ENCODE measurements at regions not wholly inside any gene's neighbourhood (a gene's known extent, or its start where the extent isn't known, plus 50 kb on each side); places are given as distances from the start of the nearest gene placed in this dataset.

GRCh38 chr2:226631187-226631586, 168.4 kb downstream of the IRS1 start:
- Histone ChIP-seq H3K79me2 (no peaks in the 10 kb centered on the region), H3K4me3 (ENCODE audit: low read depth, low read length) (no peak overlapping the region), H3K36me3 (ENCODE audit: control insufficient read depth, insufficient read depth, low read length) (no peaks in the 10 kb centered on the region), H3K9ac (no peak overlapping the region), H3K27ac (no peak overlapping the region), H3K9me3 (ENCODE audit: control insufficient read depth, low read length) (no peaks in the 10 kb centered on the region), H3K27me3 (ENCODE audit: control insufficient read depth, insufficient read depth, low read length) (no peaks in the 10 kb centered on the region), H3K4me2 (ENCODE audit: low read length) (no peak overlapping the region), H2AFZ (no peak overlapping the region), H3K4me1 (no peaks in the 10 kb centered on the region)
- TF ChIP-seq CTCF (IDR thresholded peaks at IDR 0.05) = no peak

GRCh38 chr2:226625946-226626345, 173.7 kb downstream of the IRS1 start:
- H3K36me3 ChIP-seq (ENCODE audit: control insufficient read depth, insufficient read depth, low read length) = no peaks in the 10 kb centered on the region
- no peak overlapping the region for H3K9ac ChIP-seq
- no peak overlapping the region for H3K4me2 ChIP-seq (ENCODE audit: low read length)
- H3K79me2 ChIP-seq = no peaks in the 10 kb centered on the region
- no peak overlapping the region for H3K27ac ChIP-seq
- TF ChIP-seq CTCF (IDR thresholded peaks at IDR 0.05) = no peak
- no peaks in the 10 kb centered on the region for H3K9me3 ChIP-seq (ENCODE audit: control insufficient read depth, low read length)
- no peaks in the 10 kb centered on the region for H3K4me1 ChIP-seq
- H3K27me3 ChIP-seq (ENCODE audit: control insufficient read depth, insufficient read depth, low read length) = no peaks in the 10 kb centered on the region
- no peak overlapping the region for H3K4me3 ChIP-seq (ENCODE audit: low read depth, low read length)
- no peak overlapping the region for H2AFZ ChIP-seq

- H3K4me1 ChIP-seq = no peaks in the 10 kb centered on the region
- H3K9ac ChIP-seq = no peak overlapping the region
- no peak overlapping the region for H2AFZ ChIP-seq
- no peaks in the 10 kb centered on the region for H3K79me2 ChIP-seq
- no peak overlapping the region for H3K4me3 ChIP-seq (ENCODE audit: low read depth, low read length)
- no peaks in the 10 kb centered on the region for H3K27me3 ChIP-seq (ENCODE audit: control insufficient read depth, insufficient read depth, low read length)
- H3K9me3 ChIP-seq (ENCODE audit: control insufficient read depth, low read length) = no peaks in the 10 kb centered on the region
- no peaks in the 10 kb centered on the region for H3K36me3 ChIP-seq (ENCODE audit: control insufficient read depth, insufficient read depth, low read length)
- TF ChIP-seq CTCF (IDR thresholded peaks at IDR 0.05) = no peak
- no peak overlapping the region for H3K27ac ChIP-seq
- H3K4me2 ChIP-seq (ENCODE audit: low read length) = no peak overlapping the region
Measured at GRCh38 chr2:226623587-226624368, 175.8 kb downstream of the IRS1 start.

GRCh38 chr2:226622484-226622883, 177.1 kb downstream of the IRS1 start:
- Histone ChIP-seq H3K27me3 (ENCODE audit: control insufficient read depth, insufficient read depth, low read length) (no peaks in the 10 kb centered on the region), H3K4me2 (ENCODE audit: low read length) (no peak overlapping the region), H3K9ac (no peak overlapping the region), H2AFZ (no peak overlapping the region), H3K4me1 (no peaks in the 10 kb centered on the region), H3K9me3 (ENCODE audit: control insufficient read depth, low read length) (no peaks in the 10 kb centered on the region), H3K27ac (no peak overlapping the region), H3K79me2 (no peaks in the 10 kb centered on the region), H3K4me3 (ENCODE audit: low read depth, low read length) (no peak overlapping the region), H3K36me3 (ENCODE audit: control insufficient read depth, insufficient read depth, low read length) (no peaks in the 10 kb centered on the region)
- no peak for TF ChIP-seq CTCF (IDR thresholded peaks at IDR 0.05)

GRCh38 chr2:226620176-226620575, 179.4 kb downstream of the IRS1 start:
- Histone ChIP-seq H3K27ac (no peak overlapping the region), H3K9me3 (ENCODE audit: control insufficient read depth, low read length) (no peaks in the 10 kb centered on the region), H3K9ac (no peak overlapping the region), H3K36me3 (ENCODE audit: control insufficient read depth, insufficient read depth, low read length) (no peaks in the 10 kb centered on the region), H3K79me2 (no peaks in the 10 kb centered on the region), H3K4me3 (ENCODE audit: low read depth, low read length) (no peak overlapping the region), H2AFZ (no peak overlapping the region), H3K4me2 (ENCODE audit: low read length) (no peak overlapping the region), H3K27me3 (ENCODE audit: control insufficient read depth, insufficient read depth, low read length) (no peaks in the 10 kb centered on the region), H3K4me1 (no peaks in the 10 kb centered on the region)
- TF ChIP-seq CTCF (IDR thresholded peaks at IDR 0.05) = no peak
